ENCODE measurements at regions not wholly inside any gene's neighbourhood (a gene's known extent, or its start where the extent isn't known, plus 50 kb on each side); places are given as distances from the start of the nearest gene placed in this dataset.

DNA sequence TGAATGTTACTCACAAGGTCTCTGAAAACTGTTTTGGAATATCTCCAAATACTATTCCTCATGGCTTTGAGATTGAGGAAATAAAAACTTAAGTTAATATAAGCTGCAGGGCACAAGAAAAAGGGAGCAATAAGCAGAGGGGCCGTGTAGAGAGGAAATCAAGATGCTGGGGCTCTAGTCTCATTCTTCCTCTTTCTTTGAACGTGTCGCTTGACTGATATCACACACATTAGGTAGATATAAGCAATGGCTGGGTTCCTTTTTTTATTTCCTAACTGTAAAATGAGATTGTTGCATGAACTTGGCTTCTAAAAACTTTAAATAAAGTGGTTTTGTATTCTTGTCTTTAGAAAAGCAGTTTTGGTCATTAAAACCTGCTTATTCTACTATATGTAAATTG is 326.7 kb upstream of the ROPN1 start:
- no peak for DNase-seq
- no peaks in the 10 kb centered on the region for H3K9me3 ChIP-seq
- no peak overlapping the region for H3K4me3 ChIP-seq
- no peaks in the 10 kb centered on the region for H3K4me1 ChIP-seq
- no peaks in the 10 kb centered on the region for H3K27me3 ChIP-seq
- no peaks in the 10 kb centered on the region for H3K36me3 ChIP-seq
- TF ChIP-seq CTCF (IDR thresholded peaks at IDR 0.05) (no peak), POLR2A (IDR thresholded peaks at IDR 0.05) (no peak)
- no peak overlapping the region for H3K27ac ChIP-seq

DNA sequence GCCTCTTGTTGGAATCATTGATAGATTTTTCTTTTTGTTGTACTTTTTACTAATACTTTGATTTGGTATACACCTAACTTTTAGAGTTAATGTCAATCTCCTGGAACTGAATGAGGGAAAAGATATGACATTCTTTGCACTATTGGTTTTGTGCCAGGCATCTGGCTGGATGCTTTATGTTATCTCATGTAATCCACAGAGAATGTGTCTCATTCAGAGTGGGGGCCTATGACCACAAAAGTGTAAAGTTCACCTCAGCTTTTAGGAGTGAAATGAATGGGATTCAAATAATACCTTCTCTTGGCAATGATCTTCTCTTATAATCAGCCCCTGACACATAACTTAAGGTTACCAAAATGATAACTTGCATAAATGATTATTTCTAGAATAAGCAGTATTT is 329.1 kb upstream of the ROPN1 start:
- Histone ChIP-seq H3K9me3 (no peaks in the 10 kb centered on the region), H3K27ac (no peak overlapping the region), H3K4me3 (no peak overlapping the region), H3K4me1 (no peaks in the 10 kb centered on the region), H3K36me3 (no peaks in the 10 kb centered on the region), H3K27me3 (no peaks in the 10 kb centered on the region)
- no peak for TF ChIP-seq POLR2A (IDR thresholded peaks at IDR 0.05)
- TF ChIP-seq CTCF (IDR thresholded peaks at IDR 0.05) = no peak
- DNase-seq = no peak

DNA sequence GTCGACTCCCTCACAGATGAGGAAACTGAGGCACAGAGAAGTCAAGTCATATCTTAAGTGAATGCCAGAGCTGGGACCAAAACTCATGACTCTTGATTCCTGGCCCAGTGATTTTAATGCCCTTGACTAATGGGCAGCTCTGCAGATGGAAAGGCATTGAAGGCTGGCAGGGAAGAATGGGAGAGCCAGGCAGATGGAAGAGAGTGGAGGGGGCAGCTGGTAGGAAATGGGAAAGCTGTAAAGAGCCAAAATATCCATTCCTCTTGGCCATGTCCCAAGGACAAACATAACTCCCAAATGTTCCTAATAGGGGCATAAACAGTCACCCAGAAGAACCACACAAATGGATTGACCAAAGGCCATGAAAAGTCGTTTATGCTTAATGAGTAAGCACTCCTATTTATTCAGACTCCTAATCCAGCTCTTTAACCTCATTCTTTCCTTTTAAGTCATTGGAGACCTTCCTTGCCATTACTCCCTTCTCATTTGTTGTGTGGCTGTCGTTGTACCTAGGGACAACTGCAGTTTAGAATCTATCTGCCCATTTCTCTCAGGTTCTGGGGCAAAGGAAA is 330.5 kb upstream of the ROPN1 start:
- Histone ChIP-seq H3K36me3 (no peaks in the 10 kb centered on the region), H3K27me3 (no peaks in the 10 kb centered on the region), H3K27ac (no peak overlapping the region), H3K4me1 (no peaks in the 10 kb centered on the region), H3K4me3 (no peak overlapping the region), H3K9me3 (no peaks in the 10 kb centered on the region)
- no peak for TF ChIP-seq POLR2A (IDR thresholded peaks at IDR 0.05)
- DNase-seq = no peak

DNA sequence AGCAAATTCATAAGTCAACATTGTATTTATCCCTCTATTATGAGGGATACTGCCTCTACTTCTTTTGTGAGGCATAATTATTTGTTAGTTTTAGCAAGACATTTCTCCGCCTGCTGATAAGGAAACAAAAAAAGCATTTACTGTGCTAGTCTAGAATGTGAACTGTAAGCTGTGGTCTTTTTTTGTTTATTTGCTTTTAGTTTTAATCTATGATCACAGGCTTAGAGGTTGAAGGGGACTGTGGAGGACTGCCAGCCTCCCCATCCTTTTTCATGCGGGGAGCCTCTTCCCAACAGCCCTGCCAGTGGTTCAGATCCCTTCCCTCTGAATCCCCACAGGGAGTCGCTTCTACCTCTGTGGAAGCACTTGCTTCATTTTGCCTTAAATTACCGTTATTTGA is 331.0 kb upstream of the ROPN1 start:
- Histone ChIP-seq H3K4me3 (no peak overlapping the region), H3K27ac (no peak overlapping the region), H3K36me3 (no peaks in the 10 kb centered on the region), H3K9me3 (no peaks in the 10 kb centered on the region), H3K27me3 (no peaks in the 10 kb centered on the region), H3K4me1 (no peaks in the 10 kb centered on the region)
- no peak for TF ChIP-seq CTCF (IDR thresholded peaks at IDR 0.05)
- TF ChIP-seq POLR2A (IDR thresholded peaks at IDR 0.05) = no peak
- DNase-seq = no peak

- Histone ChIP-seq H3K4me1 (no peaks in the 10 kb centered on the region), H3K27me3 (no peaks in the 10 kb centered on the region), H3K9me3 (no peaks in the 10 kb centered on the region), H3K4me3 (no peak overlapping the region), H3K36me3 (no peaks in the 10 kb centered on the region), H3K27ac (no peak overlapping the region)
- no peak for DNase-seq
- no peak for TF ChIP-seq CTCF (IDR thresholded peaks at IDR 0.05)
- TF ChIP-seq POLR2A (IDR thresholded peaks at IDR 0.05) = no peak
Measured at GRCh38 chr3:124325248-124325647, 333.3 kb upstream of the ROPN1 start.

- Histone ChIP-seq H3K27ac (no peak overlapping the region), H3K9me3 (no peaks in the 10 kb centered on the region), H3K4me1 (no peaks in the 10 kb centered on the region), H3K27me3 (no peaks in the 10 kb centered on the region), H3K36me3 (no peaks in the 10 kb centered on the region), H3K4me3 (no peak overlapping the region)
- no peak for TF ChIP-seq POLR2A (IDR thresholded peaks at IDR 0.05)
- no peak for TF ChIP-seq CTCF (IDR thresholded peaks at IDR 0.05)
- DNase-seq = no peak
Measured at GRCh38 chr3:124329723-124330122, 337.8 kb upstream of the ROPN1 start.

All from Peyer's patch (tissue), 4 donors.